Left lung (tissue), 4 donors: ENCODE measurements at regions not wholly inside any gene's neighbourhood (a gene's known extent, or its start where the extent isn't known, plus 50 kb on each side); places are given as distances from the start of the nearest gene placed in this dataset.
"Not testable (repeated sequence)": the region's sequence is repeated elsewhere in the genome, so short reads cannot be mapped to it uniquely, and the experiment has no call there.

ENCODE experiments used
- ATAC-seq: fragments of 200-7000 bp; cut with Tn5 transposase; one replicate; pipeline ENCODE4 v1.9.1; 2020; ENCODE audit warnings: moderate library complexity
- DNase-seq, 4 donors: peaks; one replicate each; pipeline ENCODE4 v3.0.0-alpha.2; 2013 to 2020
- H3K27ac ChIP-seq, 2 donors: fragments of 200-600 bp; sonication (generic) in 1 of 2; one replicate each; pipeline versions ENCODE4 v1.5.0 to v1.8.0; 2020 to 2021
- H3K27me3 ChIP-seq, 2 donors: fragments of 200-600 bp; sonication (generic) in 1 of 2; one replicate each; pipeline versions ENCODE4 v1.5.0 to v1.8.0; 2020 to 2021
- H3K36me3 ChIP-seq, 2 donors: fragments of 200-600 bp; sonication (generic) in 1 of 2; one replicate each; pipeline versions ENCODE4 v1.5.0 to v1.8.0; 2020 to 2021
- H3K4me1 ChIP-seq, 2 donors: fragments of 200-600 bp; one replicate each; pipeline ENCODE4 v1.8.0; 2021
- H3K4me3 ChIP-seq, 2 donors: fragments of 200-600 bp; sonication (generic) in 1 of 2; one replicate each; pipeline versions ENCODE4 v1.5.0 to v1.8.0; 2020 to 2021; ENCODE audit warnings: mild to moderate bottlenecking in 1 of 2
- H3K9me3 ChIP-seq, 2 donors: fragments of 200-600 bp; sonication (generic) in 1 of 2; one replicate each; pipeline versions ENCODE4 v1.5.0 to v1.8.0; 2020 to 2021
- CTCF ChIP-seq, 2 donors: fragments of 200-600 bp; sonication (generic) in 1 of 2; IDR thresholded peaks; one replicate each; pipeline versions ENCODE4 v1.5.0 to v1.8.0; 2021; ENCODE audit warnings: antibody characterized with exemption in 2 of 2
- intact Hi-C, 2 donors: fragments of 100-400 bp; cut with DNase I; formaldehyde crosslinking; loops; one replicate each; pipeline versions ENCODE4 v1.11.2 to v1.14.2; 2022
- donor health status: DM: no; HTN: yes; CAD: no.
- donor health status: DM: no; HTN: no; CAD: no.

GRCh38 chr1:172940174-172940855, 110.4 kb downstream of the TNFSF18 start:
- Histone ChIP-seq H3K36me3 (no peaks in the 10 kb centered on the region), H3K4me3 (no peak overlapping the region), H3K27ac (no peak overlapping the region), H3K9me3 (peaks cover 0 to 4% of the 10 kb centered on the region in 2 donors), H3K27me3 (no peaks in the 10 kb centered on the region), H3K4me1 (no peaks in the 10 kb centered on the region)
- ATAC-seq (peak; percentile 18), DNase-seq (peak in 2 of 4 donors; percentile 22 to 36)
- TF ChIP-seq CTCF (IDR thresholded peaks at IDR 0.05), result no peak
- intact Hi-C loops, result no loop called here

- Histone ChIP-seq H3K4me1 (no peaks in the 10 kb centered on the region), H3K27me3 (no peaks in the 10 kb centered on the region), H3K9me3 (peaks cover 0 to 4% of the 10 kb centered on the region in 2 donors), H3K36me3 (no peaks in the 10 kb centered on the region), H3K27ac (no peak overlapping the region), H3K4me3 (no peak overlapping the region)
- no peak for ATAC-seq
- no peak for TF ChIP-seq CTCF (IDR thresholded peaks at IDR 0.05)
- DNase-seq, result no peak
- intact Hi-C loops, result no loop called here
Observed at GRCh38 chr1:172941471-172941870, 109.3 kb downstream of the TNFSF18 start.

- intact Hi-C loops, result no loop called here
- ATAC-seq (no peak), DNase-seq (no peak)
- no peak overlapping the region for H3K27ac ChIP-seq
- peaks cover 0 to 4% of the 10 kb centered on the region in 2 donors for H3K4me1 ChIP-seq
- H3K36me3 ChIP-seq, result no peaks in the 10 kb centered on the region
- H3K27me3 ChIP-seq, result no peaks in the 10 kb centered on the region
- H3K9me3 ChIP-seq, result peaks cover 0 to 4% of the 10 kb centered on the region in 2 donors
- H3K4me3 ChIP-seq, result no peak overlapping the region
- TF ChIP-seq CTCF (IDR thresholded peaks at IDR 0.05), result no peak
Observed at GRCh38 chr1:172941945-172942344, 108.8 kb downstream of the TNFSF18 start.

- H3K4me1 ChIP-seq, ATAC-seq, H3K27me3 ChIP-seq, DNase-seq, H3K27ac ChIP-seq, intact Hi-C loops, H3K36me3 ChIP-seq, H3K9me3 ChIP-seq, H3K4me3 ChIP-seq: not testable (repeated sequence)
Observed at GRCh38 chr1:172943138-172943537, 107.6 kb downstream of the TNFSF18 start.

GRCh38 chr1:172944931-172945330, 105.8 kb downstream of the TNFSF18 start:
- no peaks in the 10 kb centered on the region for H3K36me3 ChIP-seq
- TF ChIP-seq CTCF (IDR thresholded peaks at IDR 0.05), result no peak
- intact Hi-C loops, result no loop called here

More at GRCh38 chr1:172944931-172945330, 105.8 kb downstream of the TNFSF18 start:
- no peak overlapping the region for H3K4me3 ChIP-seq
- H3K9me3 ChIP-seq, result peaks cover 0 to 4% of the 10 kb centered on the region in 2 donors
- peaks cover 0 to 6% of the 10 kb centered on the region in 2 donors for H3K4me1 ChIP-seq
- no peak overlapping the region for H3K27ac ChIP-seq
- no peaks in the 10 kb centered on the region for H3K27me3 ChIP-seq
- DNase-seq (no peak), ATAC-seq (no peak)
